ENCODE measurements at regions not wholly inside any gene's neighbourhood (a gene's known extent, or its start where the extent isn't known, plus 50 kb on each side); places are given as distances from the start of the nearest gene placed in this dataset.
"Not testable (repeated sequence)": the region's sequence is repeated elsewhere in the genome, so short reads cannot be mapped to it uniquely, and the experiment has no call there.

DNA sequence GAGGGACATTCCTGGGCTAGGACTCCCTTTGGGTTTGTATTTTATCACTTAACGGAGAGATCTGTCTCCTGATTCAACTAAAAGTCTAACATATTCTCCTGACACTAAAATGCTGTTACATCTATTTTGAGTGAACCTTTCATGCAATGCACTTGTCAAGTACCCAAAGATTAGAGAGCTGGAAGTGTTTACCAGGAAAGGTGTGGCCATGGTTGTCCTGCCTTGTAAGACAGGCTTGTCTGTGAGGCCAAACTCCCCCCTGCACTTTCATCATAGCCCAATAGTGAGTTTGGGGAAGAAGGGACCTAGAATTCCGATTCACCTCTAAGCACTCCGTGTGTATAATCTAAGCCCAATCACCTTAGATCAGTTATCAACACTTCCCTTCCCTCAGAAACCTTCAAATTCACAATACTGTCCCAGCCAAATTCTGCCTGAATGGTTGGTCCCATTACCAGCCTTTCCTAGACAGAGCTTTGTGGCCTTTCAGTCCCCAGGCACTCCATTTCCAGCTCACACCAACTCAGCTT is 162.6 kb upstream of the NAMPT start:
- ChIA-PET CTCF (interaction anchor here (0.7 to 2.2 kb wide), 6 partner anchors 10 to 44 kb away, joined by 3 to 9 read pairs (median 4); no protein-coding TSS in a partner anchor), POLR2A (no interaction called here)

DNA sequence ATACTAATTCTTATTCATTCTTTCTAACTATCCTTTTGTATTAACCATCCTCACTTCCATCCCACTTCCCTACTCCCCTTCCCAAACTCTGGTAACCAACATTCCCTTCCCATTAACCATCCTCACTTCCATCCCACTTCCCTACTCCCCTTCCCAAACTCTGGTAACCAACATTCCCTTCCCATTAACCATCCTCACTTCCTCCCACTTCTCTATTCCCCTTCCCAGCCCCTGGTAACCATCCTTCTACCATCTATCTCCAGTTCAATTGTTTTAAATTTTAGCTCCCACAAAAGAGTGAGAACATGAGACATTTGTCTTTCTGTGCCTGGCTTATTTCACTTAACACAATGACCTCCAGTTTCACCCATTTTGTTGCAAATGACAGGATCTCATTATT is 160.6 kb upstream of the NAMPT start:
- CTCF ChIA-PET = interaction anchor here (1.0 kb wide), 1 partner anchor 17 kb away, joined by 3 read pairs; no protein-coding TSS in a partner anchor
- POLR2A ChIA-PET; DNase-seq (ENCODE audit: extremely low spot score): not testable (repeated sequence)

More for the DNA sequence above, 162.6 kb upstream of the NAMPT start:
- TF ChIP-seq, protein P1, sequence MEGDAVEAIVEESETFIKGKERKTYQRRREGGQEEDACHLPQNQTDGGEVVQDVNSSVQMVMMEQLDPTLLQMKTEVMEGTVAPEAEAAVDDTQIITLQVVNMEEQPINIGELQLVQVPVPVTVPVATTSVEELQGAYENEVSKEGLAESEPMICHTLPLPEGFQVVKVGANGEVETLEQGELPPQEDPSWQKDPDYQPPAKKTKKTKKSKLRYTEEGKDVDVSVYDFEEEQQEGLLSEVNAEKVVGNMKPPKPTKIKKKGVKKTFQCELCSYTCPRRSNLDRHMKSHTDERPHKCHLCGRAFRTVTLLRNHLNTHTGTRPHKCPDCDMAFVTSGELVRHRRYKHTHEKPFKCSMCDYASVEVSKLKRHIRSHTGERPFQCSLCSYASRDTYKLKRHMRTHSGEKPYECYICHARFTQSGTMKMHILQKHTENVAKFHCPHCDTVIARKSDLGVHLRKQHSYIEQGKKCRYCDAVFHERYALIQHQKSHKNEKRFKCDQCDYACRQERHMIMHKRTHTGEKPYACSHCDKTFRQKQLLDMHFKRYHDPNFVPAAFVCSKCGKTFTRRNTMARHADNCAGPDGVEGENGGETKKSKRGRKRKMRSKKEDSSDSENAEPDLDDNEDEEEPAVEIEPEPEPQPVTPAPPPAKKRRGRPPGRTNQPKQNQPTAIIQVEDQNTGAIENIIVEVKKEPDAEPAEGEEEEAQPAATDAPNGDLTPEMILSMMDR (IDR thresholded peaks at IDR 0.05; ENCODE audit: control extremely low read depth, extremely low read depth, low read depth, missing control alignments) = no peak
- DNase-seq (ENCODE audit: extremely low spot score) = no peak

DNA sequence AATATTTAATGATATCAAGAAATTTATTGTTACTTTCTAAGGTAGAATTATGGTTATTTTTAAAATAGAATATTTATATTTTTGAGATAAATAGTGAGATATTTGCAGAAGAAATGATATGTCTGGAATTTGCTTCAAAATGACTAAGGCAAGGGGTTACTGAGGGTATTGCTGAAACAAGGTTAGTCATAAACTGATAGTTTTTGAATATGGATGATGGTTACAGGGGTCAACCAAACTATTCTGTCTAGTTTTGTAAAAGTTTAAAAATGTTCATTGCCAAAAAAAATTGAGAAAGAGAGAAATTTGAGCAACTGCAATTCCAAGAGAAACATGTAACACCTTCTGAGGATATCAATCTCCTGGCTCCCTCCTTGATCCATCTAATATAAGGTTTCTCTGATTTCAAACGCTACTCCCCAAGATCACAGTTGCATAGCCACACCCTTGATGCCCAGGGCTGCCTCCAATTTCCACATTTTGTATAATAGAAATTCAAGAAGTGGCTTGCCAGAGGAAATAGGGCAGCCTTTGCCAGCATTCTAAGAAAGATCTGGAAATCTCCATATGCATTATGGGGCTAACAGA is 159.4 kb upstream of the NAMPT start:
- CTCF ChIA-PET = no interaction called here
- DNase-seq (ENCODE audit: extremely low spot score) = no peak
- POLR2A ChIA-PET = no interaction called here
- TF ChIP-seq, protein P1 (IDR thresholded peaks at IDR 0.05; ENCODE audit: control extremely low read depth, extremely low read depth, low read depth, missing control alignments) = no peak

DNA sequence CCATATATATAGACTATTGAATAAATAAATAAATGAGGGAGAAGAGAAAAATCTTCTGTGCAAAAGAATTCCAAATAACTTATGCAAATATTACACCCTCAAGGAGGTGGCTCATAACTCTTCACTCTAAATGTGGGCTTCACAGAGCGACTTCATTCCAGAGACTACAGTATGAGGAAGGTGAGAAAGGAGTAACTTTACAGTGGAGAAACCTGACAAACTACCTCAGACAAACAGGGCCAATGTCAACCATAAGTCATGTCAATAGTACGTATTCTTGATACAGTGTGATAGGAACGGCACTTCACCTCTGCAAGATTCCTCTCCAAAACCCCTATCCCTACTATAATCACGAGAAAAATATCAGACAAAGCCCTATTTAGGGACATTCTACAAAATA is 158.4 kb upstream of the NAMPT start:
- ChIA-PET POLR2A (no interaction called here), CTCF (no interaction called here)
- no peak for DNase-seq (ENCODE audit: extremely low spot score)
- TF ChIP-seq, protein P1 (IDR thresholded peaks at IDR 0.05; ENCODE audit: control extremely low read depth, extremely low read depth, low read depth, missing control alignments) = no peak

DNA sequence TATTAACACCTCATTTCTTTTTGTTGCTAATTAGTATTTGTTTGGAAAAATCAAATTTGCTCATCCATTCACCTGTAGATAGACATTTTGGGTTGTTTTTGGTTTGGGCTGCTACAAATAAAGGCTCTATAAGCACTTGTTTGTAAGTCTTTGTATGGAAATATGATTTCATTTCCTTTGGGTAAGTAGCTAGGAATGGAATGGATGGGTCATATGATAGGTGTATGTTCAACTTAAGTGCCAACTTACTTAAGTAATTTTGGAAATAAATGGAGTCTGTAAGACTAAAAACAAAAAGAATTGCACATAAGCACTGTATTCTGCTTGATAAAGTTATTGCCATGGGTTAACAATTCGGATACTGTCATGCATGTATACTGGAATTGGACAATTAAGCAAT is 157.7 kb upstream of the NAMPT start:
- ChIA-PET CTCF (no interaction called here), POLR2A (interaction anchor here (0.6 kb wide), 1 partner anchor 295 kb away, joined by 4 read pairs; no protein-coding TSS in a partner anchor)
- no peak for DNase-seq (ENCODE audit: extremely low spot score)
- TF ChIP-seq, protein P1 (IDR thresholded peaks at IDR 0.05; ENCODE audit: control extremely low read depth, extremely low read depth, low read depth, missing control alignments) = no peak

DNA sequence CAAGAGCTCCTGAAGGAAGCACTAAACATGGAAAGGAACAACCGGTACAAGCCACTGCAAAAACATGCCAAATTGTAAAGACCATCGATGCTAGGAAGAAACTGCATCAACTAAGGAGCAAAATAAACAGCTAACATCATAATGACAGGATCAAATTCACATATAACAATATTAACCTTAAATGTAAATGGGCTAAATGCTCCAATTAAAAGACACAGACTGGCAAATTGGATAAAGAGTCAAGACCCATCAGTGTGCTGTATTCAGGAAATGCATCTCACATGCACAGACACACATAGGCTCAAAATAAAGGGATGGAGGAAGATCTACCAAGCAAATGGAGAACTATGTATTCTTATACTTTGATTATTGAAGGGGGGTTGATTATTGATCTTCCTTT is 156.6 kb upstream of the NAMPT start:
- POLR2A ChIA-PET; DNase-seq (ENCODE audit: extremely low spot score): not testable (repeated sequence)
- CTCF ChIA-PET = interaction anchor here (1.2 to 1.3 kb wide), 2 partner anchors 11 to 21 kb away, joined by 3 read pairs; no protein-coding TSS in a partner anchor

DNA sequence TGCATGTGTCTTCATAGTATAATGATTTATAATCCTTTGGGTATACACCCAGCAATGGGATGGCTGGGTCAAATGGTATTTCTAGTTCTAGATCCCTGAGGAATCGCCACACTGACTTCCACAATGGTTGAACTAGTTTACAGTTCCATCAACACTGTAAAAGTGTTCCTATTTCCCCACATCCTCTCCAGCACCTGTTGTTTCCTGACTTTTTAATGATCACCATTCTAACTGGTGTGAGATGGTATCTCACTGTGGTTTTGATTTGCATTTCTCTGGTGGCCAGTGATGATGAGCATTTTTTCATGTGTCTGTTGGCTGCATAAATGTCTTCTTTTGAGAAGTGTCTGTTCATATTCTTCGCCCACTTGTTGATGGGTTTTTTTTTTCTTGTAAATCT is 152.2 kb upstream of the NAMPT start:
- DNase-seq (ENCODE audit: extremely low spot score); POLR2A ChIA-PET; CTCF ChIA-PET: not testable (repeated sequence)

DNA sequence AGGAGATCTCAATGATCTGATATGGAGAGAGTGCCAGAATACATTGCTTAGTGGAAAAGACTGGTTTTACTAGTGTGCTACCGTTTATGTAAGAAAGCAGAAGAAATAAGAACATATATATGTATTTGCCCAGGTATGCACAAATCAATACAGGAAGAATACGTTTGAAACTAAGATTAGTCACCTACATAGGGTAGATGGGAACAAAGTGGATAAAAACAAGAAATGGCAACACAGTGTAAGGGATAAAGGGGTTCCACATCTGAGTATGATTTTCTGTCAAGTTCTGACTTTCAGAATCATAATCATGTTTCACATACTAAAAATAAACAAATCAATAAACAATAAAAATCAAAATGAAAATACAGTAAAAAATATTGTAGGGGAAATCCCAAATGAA is 148.6 kb upstream of the NAMPT start:
- ChIA-PET CTCF (no interaction called here), POLR2A (no interaction called here)
- TF ChIP-seq, protein P1 (IDR thresholded peaks at IDR 0.05; ENCODE audit: control extremely low read depth, extremely low read depth, low read depth, missing control alignments) = no peak
- DNase-seq (ENCODE audit: extremely low spot score) = no peak
